Rectal smooth muscle tissue (tissue), 1 donor: ENCODE measurements at regions not wholly inside any gene's neighbourhood (a gene's known extent, or its start where the extent isn't known, plus 50 kb on each side); places are given as distances from the start of the nearest gene placed in this dataset.

ENCODE experiments used
- H3K27ac ChIP-seq: one replicate; pipeline ENCODE4 v1.7.0; 2013; ENCODE audit warnings: low read depth, low read length, inconsistent platforms
- H3K27me3 ChIP-seq: one replicate; pipeline ENCODE4 v1.7.0; 2013; ENCODE audit warnings: low read length; ENCODE audit not compliant: control insufficient read depth, insufficient read depth
- H3K36me3 ChIP-seq: one replicate; pipeline ENCODE4 v1.7.0; 2013; ENCODE audit warnings: low read length; ENCODE audit not compliant: control insufficient read depth, insufficient read depth
- H3K4me1 ChIP-seq: one replicate; pipeline ENCODE4 v1.7.0; 2013; ENCODE audit warnings: low read length; ENCODE audit not compliant: control insufficient read depth, insufficient read depth
- H3K4me3 ChIP-seq: one replicate; pipeline ENCODE4 v1.7.0; 2013; ENCODE audit warnings: low read length
- H3K9ac ChIP-seq: one replicate; pipeline ENCODE4 v1.7.0; 2013; ENCODE audit warnings: low read length

DNA sequence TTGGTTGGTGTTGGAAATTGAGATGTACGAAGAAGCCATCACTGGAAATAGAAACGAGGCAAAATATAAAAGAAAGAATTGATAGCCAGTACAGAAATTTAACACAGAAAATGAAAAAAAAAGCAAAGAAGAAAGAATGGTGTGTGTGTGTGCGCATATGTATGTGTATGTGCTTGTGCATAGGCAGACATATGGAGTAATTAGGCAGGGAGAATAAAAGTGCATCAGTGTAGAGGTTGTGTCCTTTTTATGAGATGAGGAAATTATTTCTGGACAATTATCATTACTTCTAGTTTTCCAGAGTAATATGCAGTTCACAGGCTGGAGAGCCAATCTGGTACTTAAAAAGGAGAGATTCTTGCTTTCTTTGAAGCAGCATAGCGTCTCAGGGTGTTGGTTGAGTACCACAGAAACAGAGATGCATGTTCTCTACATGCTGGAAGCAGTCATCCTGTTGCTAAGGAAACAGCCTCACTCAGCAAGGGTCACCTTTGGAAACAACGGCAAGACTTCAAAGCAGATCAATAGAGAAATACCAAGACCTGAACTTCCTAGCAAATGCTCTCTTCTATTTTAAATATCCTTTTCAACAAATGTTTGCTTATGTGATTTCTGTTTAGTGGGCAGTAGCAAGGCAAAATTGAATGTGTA, 172.7 kb downstream of the TAF11L14 start:
- H3K4me1 ChIP-seq, result no peaks in the 10 kb centered on the region
- no peaks in the 10 kb centered on the region for H3K27me3 ChIP-seq
- no peak overlapping the region for H3K27ac ChIP-seq
- no peak overlapping the region for H3K9ac ChIP-seq
- H3K4me3 ChIP-seq, result no peak overlapping the region
- no peaks in the 10 kb centered on the region for H3K36me3 ChIP-seq

GRCh38 chr5:17808566-17808965, 174.3 kb downstream of the TAF11L14 start:
- Histone ChIP-seq H3K27ac (no peak overlapping the region), H3K36me3 (no peaks in the 10 kb centered on the region), H3K4me3 (no peak overlapping the region), H3K9ac (no peak overlapping the region), H3K4me1 (no peaks in the 10 kb centered on the region), H3K27me3 (no peaks in the 10 kb centered on the region)

GRCh38 chr5:17810734-17811133, 176.5 kb downstream of the TAF11L14 start:
- Histone ChIP-seq H3K4me1 (no peaks in the 10 kb centered on the region), H3K36me3 (no peaks in the 10 kb centered on the region), H3K27ac (no peak overlapping the region), H3K27me3 (no peaks in the 10 kb centered on the region), H3K4me3 (no peak overlapping the region), H3K9ac (no peak overlapping the region)

DNA sequence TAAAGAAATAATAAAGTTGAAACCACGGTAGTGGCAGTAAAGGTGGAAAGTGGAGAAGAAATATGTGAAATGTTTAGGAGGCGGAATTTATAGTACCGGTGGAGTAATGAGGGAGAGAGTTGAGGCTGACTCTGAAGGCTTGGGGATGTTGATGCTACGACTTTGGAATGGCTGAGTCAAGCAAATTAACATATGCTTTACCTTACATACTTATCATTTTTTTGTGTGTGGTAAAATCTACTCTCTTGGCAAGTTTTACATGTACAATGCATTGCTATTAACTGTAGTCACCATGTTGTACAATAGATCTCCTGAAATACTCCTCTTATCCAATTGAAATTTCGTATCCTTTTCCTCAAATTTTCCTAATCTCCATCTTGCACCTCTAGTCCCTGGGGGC, 179.0 kb downstream of the TAF11L14 start:
- H3K27ac ChIP-seq, result no peak overlapping the region

DNA sequence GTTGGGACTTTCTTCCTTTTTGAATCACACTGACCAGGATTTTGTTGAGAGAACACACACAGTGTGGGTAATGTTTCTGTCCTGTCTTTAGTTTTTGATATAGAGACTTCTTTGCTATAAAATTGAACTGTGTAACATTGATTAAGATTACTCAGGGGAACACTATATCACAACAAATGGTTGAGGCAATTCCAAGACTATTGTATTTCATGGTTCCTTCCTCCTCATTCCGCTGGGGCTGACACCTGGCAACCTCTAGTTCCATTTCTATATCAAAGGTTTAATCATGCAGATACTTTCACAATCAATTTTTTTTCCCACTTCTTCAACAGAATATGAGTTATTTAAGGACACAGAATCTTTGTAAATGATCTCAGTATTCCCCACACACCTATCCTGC, 182.2 kb downstream of the TAF11L14 start:
- Histone ChIP-seq H3K36me3 (no peaks in the 10 kb centered on the region), H3K4me3 (no peak overlapping the region), H3K27ac (no peak overlapping the region), H3K27me3 (no peaks in the 10 kb centered on the region), H3K4me1 (no peaks in the 10 kb centered on the region), H3K9ac (no peak overlapping the region)

More for the DNA sequence above, 179.0 kb downstream of the TAF11L14 start:
- H3K27me3 ChIP-seq, result no peaks in the 10 kb centered on the region
- no peaks in the 10 kb centered on the region for H3K4me1 ChIP-seq
- H3K36me3 ChIP-seq, result no peaks in the 10 kb centered on the region
- no peak overlapping the region for H3K4me3 ChIP-seq
- no peak overlapping the region for H3K9ac ChIP-seq

DNA sequence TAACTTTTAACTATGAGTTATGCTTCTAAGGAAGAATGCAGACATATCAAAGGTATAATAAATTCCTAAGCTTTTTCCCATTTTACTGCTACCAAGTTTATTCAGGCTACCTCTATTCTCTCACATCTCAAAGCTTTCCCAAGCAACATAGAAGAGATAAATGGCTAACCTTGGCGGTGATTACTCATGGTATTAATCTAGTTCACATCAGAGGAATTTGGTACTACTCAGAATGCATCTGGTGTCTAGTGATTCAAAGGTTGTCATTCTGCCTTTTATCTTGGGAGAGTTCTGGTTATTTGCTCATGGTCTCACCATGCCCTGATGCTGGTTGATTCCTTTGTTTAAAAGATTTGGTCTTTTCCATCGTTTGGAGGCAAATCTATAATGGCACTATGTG, 182.7 kb downstream of the TAF11L14 start:
- Histone ChIP-seq H3K9ac (no peak overlapping the region), H3K4me1 (no peaks in the 10 kb centered on the region), H3K27me3 (no peaks in the 10 kb centered on the region), H3K36me3 (no peaks in the 10 kb centered on the region), H3K27ac (no peak overlapping the region), H3K4me3 (no peak overlapping the region)

DNA sequence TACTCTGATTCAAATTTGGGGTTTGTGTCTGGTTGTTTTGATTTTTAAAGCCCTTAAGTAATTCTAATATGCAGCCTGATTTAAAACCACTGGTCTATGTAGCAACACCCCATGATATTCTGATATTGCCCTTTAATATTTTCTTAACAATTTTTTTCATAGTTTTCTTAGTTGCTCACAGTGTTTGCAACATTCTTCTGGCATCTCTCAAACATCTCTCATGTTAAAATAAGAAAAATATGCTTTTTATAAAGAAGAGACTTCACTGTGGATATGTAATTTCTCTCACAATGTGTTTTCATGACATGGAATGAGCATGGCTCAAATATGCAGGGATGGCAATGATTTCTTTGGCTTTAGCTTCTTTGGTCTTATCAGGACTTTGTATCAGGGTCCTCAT, 183.7 kb downstream of the TAF11L14 start:
- no peak overlapping the region for H3K9ac ChIP-seq
- no peaks in the 10 kb centered on the region for H3K4me1 ChIP-seq
- H3K27ac ChIP-seq, result no peak overlapping the region
- H3K4me3 ChIP-seq, result no peak overlapping the region
- no peaks in the 10 kb centered on the region for H3K27me3 ChIP-seq
- no peaks in the 10 kb centered on the region for H3K36me3 ChIP-seq

- Histone ChIP-seq H3K36me3 (no peaks in the 10 kb centered on the region), H3K9ac (no peak overlapping the region), H3K27me3 (no peaks in the 10 kb centered on the region), H3K4me3 (no peak overlapping the region), H3K27ac (no peak overlapping the region), H3K4me1 (no peaks in the 10 kb centered on the region)
Observed at GRCh38 chr5:17819783-17820182, 185.5 kb downstream of the TAF11L14 start.

- no peak overlapping the region for H3K27ac ChIP-seq
- no peaks in the 10 kb centered on the region for H3K36me3 ChIP-seq
- H3K4me1 ChIP-seq, result no peaks in the 10 kb centered on the region
- H3K27me3 ChIP-seq, result no peaks in the 10 kb centered on the region
- H3K9ac ChIP-seq, result no peak overlapping the region
- no peak overlapping the region for H3K4me3 ChIP-seq
Observed at GRCh38 chr5:17828681-17829080, 194.4 kb downstream of the TAF11L14 start.

GRCh38 chr5:17829456-17829855, 195.2 kb downstream of the TAF11L14 start:
- Histone ChIP-seq H3K4me1 (no peaks in the 10 kb centered on the region), H3K27me3 (no peaks in the 10 kb centered on the region), H3K4me3 (no peak overlapping the region), H3K36me3 (no peaks in the 10 kb centered on the region), H3K9ac (no peak overlapping the region), H3K27ac (no peak overlapping the region)

- Histone ChIP-seq H3K27ac (no peak overlapping the region), H3K9ac (no peak overlapping the region), H3K36me3 (no peaks in the 10 kb centered on the region), H3K4me1 (no peaks in the 10 kb centered on the region), H3K27me3 (no peaks in the 10 kb centered on the region), H3K4me3 (no peak overlapping the region)
Observed at GRCh38 chr5:17831279-17831678, 197.0 kb downstream of the TAF11L14 start.

GRCh38 chr5:17832949-17833745, 198.9 kb downstream of the TAF11L14 start:
- H3K36me3 ChIP-seq, result no peaks in the 10 kb centered on the region
- H3K9ac ChIP-seq, result no peak overlapping the region
- no peak overlapping the region for H3K27ac ChIP-seq
- H3K4me1 ChIP-seq, result no peaks in the 10 kb centered on the region
- H3K27me3 ChIP-seq, result no peaks in the 10 kb centered on the region
- no peak overlapping the region for H3K4me3 ChIP-seq

- Histone ChIP-seq H3K27me3 (no peaks in the 10 kb centered on the region), H3K9ac (no peak overlapping the region), H3K4me3 (no peak overlapping the region), H3K4me1 (no peaks in the 10 kb centered on the region), H3K27ac (no peak overlapping the region), H3K36me3 (no peaks in the 10 kb centered on the region)
Observed at GRCh38 chr5:17837757-17838156, 203.5 kb downstream of the TAF11L14 start.
